ENCODE measurements at regions not wholly inside any gene's neighbourhood (a gene's known extent, or its start where the extent isn't known, plus 50 kb on each side); places are given as distances from the start of the nearest gene placed in this dataset.

GRCh38 chr1:173301507-173301906, 94.4 kb upstream of the TNFSF4 start:
- Mint-ChIP-seq H3K27me3 (ENCODE audit: low read depth) (no peaks in the 10 kb centered on the region), H3K27ac (ENCODE audit: unreplicated experiment) (no peak overlapping the region), H3K36me3 (ENCODE audit: low read depth) (no peaks in the 10 kb centered on the region), H3K4me1 (ENCODE audit: low read depth) (no peaks in the 10 kb centered on the region), H3K9me3 (ENCODE audit: low read depth) (no peaks in the 10 kb centered on the region), H3K4me3 (ENCODE audit: unreplicated experiment) (no peak overlapping the region)
- no peak for TF ChIP-seq CTCF (IDR thresholded peaks at IDR 0.05)
- no peak for DNase-seq (ENCODE audit: low spot score)

GRCh38 chr1:173302366-173302765, 95.2 kb upstream of the TNFSF4 start:
- no peak for DNase-seq (ENCODE audit: low spot score)
- Mint-ChIP-seq H3K9me3 (ENCODE audit: low read depth) (no peaks in the 10 kb centered on the region), H3K27me3 (ENCODE audit: low read depth) (no peaks in the 10 kb centered on the region), H3K4me3 (ENCODE audit: unreplicated experiment) (no peak overlapping the region), H3K36me3 (ENCODE audit: low read depth) (no peaks in the 10 kb centered on the region), H3K27ac (ENCODE audit: unreplicated experiment) (no peak overlapping the region), H3K4me1 (ENCODE audit: low read depth) (no peaks in the 10 kb centered on the region)
- TF ChIP-seq CTCF (IDR thresholded peaks at IDR 0.05) = no peak

GRCh38 chr1:173302890-173303829, 96.0 kb upstream of the TNFSF4 start:
- H3K36me3 Mint-ChIP-seq (ENCODE audit: low read depth) = no peaks in the 10 kb centered on the region
- no peak overlapping the region for H3K4me3 Mint-ChIP-seq (ENCODE audit: unreplicated experiment)
- no peak for TF ChIP-seq CTCF (IDR thresholded peaks at IDR 0.05)
- H3K27me3 Mint-ChIP-seq (ENCODE audit: low read depth) = no peaks in the 10 kb centered on the region
- no peak for DNase-seq (ENCODE audit: low spot score)
- no peaks in the 10 kb centered on the region for H3K4me1 Mint-ChIP-seq (ENCODE audit: low read depth)
- no peak overlapping the region for H3K27ac Mint-ChIP-seq (ENCODE audit: unreplicated experiment)
- peaks cover 3% of the 10 kb centered on the region for H3K9me3 Mint-ChIP-seq (ENCODE audit: low read depth)

- no peak for TF ChIP-seq CTCF (IDR thresholded peaks at IDR 0.05)
- Mint-ChIP-seq H3K4me1 (ENCODE audit: low read depth) (no peaks in the 10 kb centered on the region), H3K27ac (ENCODE audit: unreplicated experiment) (no peak overlapping the region), H3K36me3 (ENCODE audit: low read depth) (peaks cover under 1% of the 10 kb centered on the region), H3K4me3 (ENCODE audit: unreplicated experiment) (no peak overlapping the region), H3K9me3 (ENCODE audit: low read depth) (peaks cover 4% of the 10 kb centered on the region), H3K27me3 (ENCODE audit: low read depth) (no peaks in the 10 kb centered on the region)
- no peak for DNase-seq (ENCODE audit: low spot score)
Measured at GRCh38 chr1:173303984-173304383, 96.9 kb upstream of the TNFSF4 start.

GRCh38 chr1:173304529-173305227, 97.5 kb upstream of the TNFSF4 start:
- H3K4me3 Mint-ChIP-seq (ENCODE audit: unreplicated experiment) = no peak overlapping the region
- H3K27ac Mint-ChIP-seq (ENCODE audit: unreplicated experiment) = no peak overlapping the region
- DNase-seq (ENCODE audit: low spot score) = no peak
- peaks cover 9% of the 10 kb centered on the region for H3K9me3 Mint-ChIP-seq (ENCODE audit: low read depth)
- H3K27me3 Mint-ChIP-seq (ENCODE audit: low read depth) = no peaks in the 10 kb centered on the region
- H3K4me1 Mint-ChIP-seq (ENCODE audit: low read depth) = no peaks in the 10 kb centered on the region
- H3K36me3 Mint-ChIP-seq (ENCODE audit: low read depth) = peaks cover 2% of the 10 kb centered on the region
- no peak for TF ChIP-seq CTCF (IDR thresholded peaks at IDR 0.05)
